ENCODE measurements at regions not wholly inside any gene's neighbourhood (a gene's known extent, or its start where the extent isn't known, plus 50 kb on each side); places are given as distances from the start of the nearest gene placed in this dataset.

- no peak overlapping the region for H2AFZ ChIP-seq (ENCODE audit: low read depth)
- H3F3A ChIP-seq (replicated peaks; ENCODE audit: insufficient read depth), result no peaks in the 10 kb centered on the region
- POLR2A ChIA-PET, result no interaction called here
- H3K36me3 ChIP-seq (replicated peaks in 1 of 2; ENCODE audit: control insufficient read depth in 1 of 2, insufficient read depth in 2 of 2, low read length in 1 of 2), result no peaks in the 10 kb centered on the region
- no peak overlapping the region for H3K4me2 ChIP-seq
- H3K4me1 ChIP-seq (ENCODE audit: control insufficient read depth in 1 of 2, insufficient read depth in 2 of 2, low read depth in 1 of 2, low read length in 1 of 2), result no peaks in the 10 kb centered on the region
- no peak overlapping the region for H3K27ac ChIP-seq (ENCODE audit: low read depth in 2 of 2, low read length in 1 of 2)
- CTCF ChIA-PET, result no interaction called here
- H3K9me3 ChIP-seq, result no peaks in the 10 kb centered on the region
- DNase-seq, result no peak
- H3K9ac ChIP-seq, result no peak overlapping the region
- H4K20me1 ChIP-seq (ENCODE audit: insufficient read depth), result no peaks in the 10 kb centered on the region
- 80% methylated on average over 5 of the region's 6 CpGs for WGBS (ENCODE audit: low lambda C conversion rate)
- H3K4me3 ChIP-seq (ENCODE audit: low read depth in 2 of 2, low read length in 1 of 2), result no peak overlapping the region
- no peaks in the 10 kb centered on the region for H3K27me3 ChIP-seq (ENCODE audit: insufficient read depth)
- H3K9me2 ChIP-seq, result no peaks in the 10 kb centered on the region
- no peak for TF ChIP-seq NFIC (IDR thresholded peaks at IDR 0.05; ENCODE audit: borderline replicate concordance)
- no peak for TF ChIP-seq PBX3 (IDR thresholded peaks at IDR 0.05)
- no peak for TF ChIP-seq RXRA (IDR thresholded peaks at IDR 0.05; ENCODE audit: borderline replicate concordance, low read depth)
- no peak for TF ChIP-seq ELF1 (IDR thresholded peaks at IDR 0.05)
- no peak for TF ChIP-seq FOXJ3 (CRISPR knock-in tag; IDR thresholded peaks at IDR 0.05)
- TF ChIP-seq TAF1 (IDR thresholded peaks at IDR 0.05; ENCODE audit: borderline replicate concordance, low read depth, low read length), result no peak
- TF ChIP-seq ZBTB33 (IDR thresholded peaks at IDR 0.05; ENCODE audit: borderline replicate concordance, low read depth), result no peak
- no peak for TF ChIP-seq MAX (IDR thresholded peaks at IDR 0.05; ENCODE audit: low read depth)
- H3K79me2 ChIP-seq (ENCODE audit: insufficient read depth), result no peaks in the 10 kb centered on the region
Measured at GRCh38 chr5:124524552-124525232, 221.7 kb downstream of the ZNF608 start.

- TF ChIP-seq MAX (IDR thresholded peaks at IDR 0.05; ENCODE audit: low read depth) (no peak), JUND (IDR thresholded peaks at IDR 0.05) (no peak), CHD2 (IDR thresholded peaks at IDR 0.05; ENCODE audit: low read length, partially characterized antibody) (no peak), RXRA (IDR thresholded peaks at IDR 0.05; ENCODE audit: borderline replicate concordance, low read depth) (no peak)
- POLR2A ChIA-PET, result no interaction called here
- Histone ChIP-seq H3K36me3 (replicated peaks in 1 of 2; ENCODE audit: control insufficient read depth in 1 of 2, insufficient read depth in 2 of 2, low read length in 1 of 2) (no peaks in the 10 kb centered on the region), H3K4me1 (ENCODE audit: control insufficient read depth in 1 of 2, insufficient read depth in 2 of 2, low read depth in 1 of 2, low read length in 1 of 2) (no peaks in the 10 kb centered on the region), H3K79me2 (ENCODE audit: insufficient read depth) (no peaks in the 10 kb centered on the region), H2AFZ (ENCODE audit: low read depth) (no peak overlapping the region), H3F3A (replicated peaks; ENCODE audit: insufficient read depth) (no peaks in the 10 kb centered on the region), H3K27me3 (ENCODE audit: insufficient read depth) (no peaks in the 10 kb centered on the region), H3K9me2 (no peaks in the 10 kb centered on the region), H3K9me3 (no peaks in the 10 kb centered on the region), H4K20me1 (ENCODE audit: insufficient read depth) (no peaks in the 10 kb centered on the region), H3K27ac (ENCODE audit: low read depth in 2 of 2, low read length in 1 of 2) (no peak overlapping the region), H3K4me3 (ENCODE audit: low read depth in 2 of 2, low read length in 1 of 2) (no peak overlapping the region), H3K9ac (no peak overlapping the region), H3K4me2 (no peak overlapping the region)
- CTCF ChIA-PET, result no interaction called here
- DNase-seq, result no peak
- 69% methylated on average over 5 of the region's 5 CpGs for WGBS (ENCODE audit: low lambda C conversion rate)
Measured at GRCh38 chr5:124523897-124524296, 222.5 kb downstream of the ZNF608 start.

All from SK-N-SH (cell line).